Spinal cord (tissue), 9 donors: ENCODE measurements at regions not wholly inside any gene's neighbourhood (a gene's known extent, or its start where the extent isn't known, plus 50 kb on each side); places are given as distances from the start of the nearest gene placed in this dataset.

Source experiments
- DNase-seq, 6 donors: peaks; one replicate each; pipeline versions ENCODE4 v3.0.0 to v3.0.0-alpha.2; 2013 to 2015; ENCODE audit warnings: low spot score in 6 of 6, low read depth in 4 of 6
- H3K27ac ChIP-seq: one replicate; pipeline ENCODE4 v1.5.1; 2013; ENCODE audit warnings: low read depth, low read length, control low read depth
- H3K27me3 ChIP-seq: one replicate; pipeline ENCODE4 v1.6.1; 2013; ENCODE audit warnings: low read length; ENCODE audit not compliant: control insufficient read depth, insufficient read depth
- H3K36me3 ChIP-seq: one replicate; pipeline ENCODE4 v1.6.1; 2013; ENCODE audit warnings: low read length; ENCODE audit not compliant: control insufficient read depth, insufficient read depth
- H3K4me1 ChIP-seq: one replicate; pipeline ENCODE4 v1.6.1; 2013; ENCODE audit warnings: low read length; ENCODE audit not compliant: control insufficient read depth, insufficient read depth
- H3K4me3 ChIP-seq: one replicate; pipeline ENCODE4 v1.5.1; 2013; ENCODE audit warnings: low read depth, low read length, control low read depth
- H3K9me3 ChIP-seq: one replicate; pipeline ENCODE4 v1.6.1; 2013; ENCODE audit warnings: low read length; ENCODE audit not compliant: control insufficient read depth, insufficient read depth
- WGBS: methylation state at CpG from one replicate; pipeline ENCODE4 v1.1.5; 2013; ENCODE audit warnings: missing lambda C conversion rate; ENCODE audit not compliant: insufficient coverage; 5-methylcytosine and 5-hydroxymethylcytosine counted together
- donor health status: healthy.

DNA sequence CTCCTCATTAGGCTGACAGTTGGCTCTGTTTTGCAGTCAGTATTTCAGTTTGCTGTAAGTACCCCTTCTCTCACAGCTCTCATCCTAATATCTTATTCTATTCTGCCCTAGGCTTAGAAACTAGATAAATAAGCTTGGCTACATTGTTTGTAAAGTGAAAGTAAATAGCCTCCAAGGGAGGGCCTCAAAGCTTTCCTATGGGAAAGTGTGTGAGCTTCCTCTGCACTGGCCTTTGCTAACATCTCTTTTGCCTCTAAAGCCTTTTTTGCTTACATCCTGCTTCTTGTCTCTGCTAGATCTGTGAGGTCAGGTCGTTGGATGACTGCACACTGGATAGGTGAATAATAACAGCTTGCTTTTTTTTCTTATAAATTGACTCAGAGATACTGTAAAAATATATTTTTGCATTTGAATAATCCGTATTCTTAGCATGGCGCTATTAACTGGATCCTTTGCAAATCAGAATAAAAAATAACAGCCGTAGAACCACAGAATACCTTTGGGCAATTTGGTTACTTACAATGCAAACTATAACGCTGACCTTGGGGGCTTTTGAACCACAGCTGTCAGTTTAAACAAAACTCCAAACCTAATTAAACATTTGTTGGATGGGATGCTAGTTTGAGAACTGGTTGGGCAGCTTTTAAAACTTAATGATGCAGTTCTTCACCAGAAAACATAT lies 55.1 kb downstream of the TTC6 start:
- no peaks in the 10 kb centered on the region for H3K4me1 ChIP-seq
- peak in 1 of 6 donors; percentile 25 for DNase-seq
- H3K4me3 ChIP-seq: no peak overlapping the region
- no CpG with 5 or more reads among the region's 5 CpGs for WGBS
- no peaks in the 10 kb centered on the region for H3K9me3 ChIP-seq
- no peaks in the 10 kb centered on the region for H3K27me3 ChIP-seq
- no peak overlapping the region for H3K27ac ChIP-seq
- H3K36me3 ChIP-seq: no peaks in the 10 kb centered on the region

GRCh38 chr14:37652042-37652441 lies 56.6 kb downstream of the TTC6 start:
- no peak overlapping the region for H3K27ac ChIP-seq
- H3K27me3 ChIP-seq: no peaks in the 10 kb centered on the region
- H3K4me1 ChIP-seq: no peaks in the 10 kb centered on the region
- no peak overlapping the region for H3K4me3 ChIP-seq
- H3K36me3 ChIP-seq: no peaks in the 10 kb centered on the region
- no peaks in the 10 kb centered on the region for H3K9me3 ChIP-seq
- 97% methylated on average over 3 of the region's 4 CpGs for WGBS
- DNase-seq: no peak

GRCh38 chr14:37655418-37655817 lies 60.0 kb downstream of the TTC6 start:
- Histone ChIP-seq H3K4me3 (no peak overlapping the region), H3K36me3 (no peaks in the 10 kb centered on the region), H3K4me1 (no peaks in the 10 kb centered on the region), H3K27ac (no peak overlapping the region), H3K9me3 (no peaks in the 10 kb centered on the region), H3K27me3 (no peaks in the 10 kb centered on the region)
- WGBS: no CpG with 5 or more reads among the region's 1 CpG
- DNase-seq: no peak

DNA sequence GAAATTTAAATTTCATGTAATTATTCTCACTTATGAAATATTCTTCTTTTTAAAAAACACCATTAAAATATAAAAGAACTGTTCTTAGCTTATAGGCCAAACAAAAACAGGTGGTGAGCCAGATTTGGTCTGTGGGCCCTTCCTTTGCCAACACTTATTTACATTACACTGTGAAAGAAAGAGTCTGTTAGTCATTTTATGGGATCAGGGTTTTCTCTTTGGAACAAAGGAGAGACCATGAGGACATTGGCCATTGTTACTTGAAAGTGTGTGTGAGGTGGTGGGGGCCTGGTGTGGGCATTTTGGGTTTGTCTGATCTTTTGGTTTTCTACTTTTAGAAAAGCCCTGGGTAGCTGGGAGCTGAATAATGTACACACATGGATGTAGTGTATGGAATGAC lies 62.7 kb downstream of the TTC6 start:
- Histone ChIP-seq H3K27me3 (no peaks in the 10 kb centered on the region), H3K9me3 (peaks cover 2% of the 10 kb centered on the region), H3K4me1 (no peaks in the 10 kb centered on the region), H3K27ac (no peak overlapping the region), H3K4me3 (no peak overlapping the region), H3K36me3 (no peaks in the 10 kb centered on the region)
- peak in 1 of 6 donors; percentile 28 for DNase-seq

GRCh38 chr14:37663498-37663897 lies 68.1 kb downstream of the TTC6 start:
- Histone ChIP-seq H3K27ac (no peak overlapping the region), H3K4me1 (no peaks in the 10 kb centered on the region), H3K4me3 (no peak overlapping the region), H3K36me3 (no peaks in the 10 kb centered on the region), H3K9me3 (peaks cover 2% of the 10 kb centered on the region), H3K27me3 (no peaks in the 10 kb centered on the region)
- DNase-seq: no peak

- Histone ChIP-seq H3K4me3 (no peak overlapping the region), H3K36me3 (no peaks in the 10 kb centered on the region), H3K27me3 (no peaks in the 10 kb centered on the region), H3K9me3 (peaks cover 2% of the 10 kb centered on the region), H3K4me1 (no peaks in the 10 kb centered on the region), H3K27ac (no peak overlapping the region)
- WGBS: 88% methylated on average over 4 of the region's 4 CpGs
- DNase-seq: no peak
Observed at GRCh38 chr14:37665479-37665878, 70.0 kb downstream of the TTC6 start.

- no CpG with 5 or more reads among the region's 1 CpG for WGBS
- no peak overlapping the region for H3K27ac ChIP-seq
- H3K9me3 ChIP-seq: peaks cover 2% of the 10 kb centered on the region
- H3K4me1 ChIP-seq: no peaks in the 10 kb centered on the region
- H3K27me3 ChIP-seq: no peaks in the 10 kb centered on the region
- DNase-seq: no peak
- no peak overlapping the region for H3K4me3 ChIP-seq
- H3K36me3 ChIP-seq: no peaks in the 10 kb centered on the region
Observed at GRCh38 chr14:37665951-37666350, 70.5 kb downstream of the TTC6 start.

GRCh38 chr14:37668646-37669045 lies 73.2 kb downstream of the TTC6 start:
- Histone ChIP-seq H3K27me3 (no peaks in the 10 kb centered on the region), H3K27ac (no peak overlapping the region), H3K4me1 (no peaks in the 10 kb centered on the region), H3K4me3 (no peak overlapping the region), H3K36me3 (no peaks in the 10 kb centered on the region), H3K9me3 (no peaks in the 10 kb centered on the region)
- DNase-seq: no peak
- no CpG with 5 or more reads among the region's 1 CpG for WGBS

DNA sequence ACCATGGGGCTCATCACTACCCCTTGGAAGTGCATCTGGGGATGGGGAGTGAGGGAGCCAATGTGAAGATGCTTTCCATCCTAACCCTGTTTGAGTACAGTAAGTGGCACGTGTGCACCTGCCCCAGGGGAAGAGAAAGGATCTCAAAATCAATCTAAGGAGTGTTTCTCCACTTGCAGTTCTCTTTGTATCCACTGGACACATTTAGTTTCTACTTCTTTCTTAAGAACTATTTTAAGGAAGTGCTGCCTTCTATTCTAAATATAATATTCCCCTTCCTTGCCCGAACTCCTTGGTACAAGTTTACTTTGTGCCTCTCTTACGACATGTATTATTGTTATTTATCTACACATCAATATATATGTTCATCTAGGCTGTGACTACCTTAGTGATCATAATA lies 73.8 kb downstream of the TTC6 start:
- Histone ChIP-seq H3K4me1 (no peaks in the 10 kb centered on the region), H3K4me3 (no peak overlapping the region), H3K27me3 (no peaks in the 10 kb centered on the region), H3K27ac (no peak overlapping the region), H3K9me3 (no peaks in the 10 kb centered on the region), H3K36me3 (no peaks in the 10 kb centered on the region)
- WGBS: no CpG with 5 or more reads among the region's 3 CpGs
- no peak for DNase-seq

- WGBS: no CpG with 5 or more reads among the region's 1 CpG
Observed at GRCh38 chr14:37673439-37673838, 78.0 kb downstream of the TTC6 start.

More at GRCh38 chr14:37673439-37673838, 78.0 kb downstream of the TTC6 start:
- H3K4me1 ChIP-seq: no peaks in the 10 kb centered on the region
- no peak overlapping the region for H3K27ac ChIP-seq
- peak in 2 of 6 donors; percentile 9 to 19 for DNase-seq
- H3K4me3 ChIP-seq: no peak overlapping the region
- no peaks in the 10 kb centered on the region for H3K36me3 ChIP-seq
- no peaks in the 10 kb centered on the region for H3K9me3 ChIP-seq
- H3K27me3 ChIP-seq: no peaks in the 10 kb centered on the region
